Lung (tissue), 11 donors: ENCODE measurements at regions not wholly inside any gene's neighbourhood (a gene's known extent, or its start where the extent isn't known, plus 50 kb on each side); places are given as distances from the start of the nearest gene placed in this dataset.

Experiments
- ATAC-seq: fragments of 200-7000 bp; cut with Tn5 transposase; one replicate; pipeline ENCODE4 v1.9.1; 2020; ENCODE audit warnings: moderate number of reproducible peaks; ENCODE audit not compliant: insufficient read depth, low FRiP score
- DNase-seq, 3 donors: peaks; one replicate each; pipeline ENCODE4 v3.0.0-alpha.2; 2013 to 2017
- H3K27ac ChIP-seq, 2 donors: one replicate each; pipeline ENCODE4 v1.5.1; 2013; ENCODE audit warnings: mild to moderate bottlenecking in 2 of 2, moderate library complexity in 2 of 2, control low read depth in 1 of 2, inconsistent platforms in 1 of 2, low read depth in 1 of 2, low read length in 1 of 2
- H3K27me3 ChIP-seq, 3 donors: one replicate each; pipeline ENCODE4 v1.5.1; 2013; ENCODE audit warnings: low read length in 2 of 3; ENCODE audit not compliant: control insufficient read depth in 3 of 3, insufficient read depth in 3 of 3
- H3K36me3 ChIP-seq, 4 donors: one replicate each; pipeline ENCODE4 v1.5.1; 2013; ENCODE audit warnings: low read length in 4 of 4, mild to moderate bottlenecking in 1 of 4, moderate library complexity in 1 of 4; ENCODE audit not compliant: control insufficient read depth in 4 of 4, insufficient read depth in 4 of 4
- H3K4me1 ChIP-seq, 5 donors: one replicate each; pipeline ENCODE4 v1.5.1; 2013; ENCODE audit warnings: low read length in 5 of 5, mild to moderate bottlenecking in 2 of 5, moderate library complexity in 1 of 5; ENCODE audit not compliant: control insufficient read depth in 5 of 5, insufficient read depth in 5 of 5
- H3K4me3 ChIP-seq: one replicate; pipeline ENCODE4 v1.5.1; 2013; ENCODE audit warnings: mild to moderate bottlenecking, control low read depth, moderate library complexity
- H3K9ac ChIP-seq, 2 donors: one replicate each; pipeline ENCODE4 v1.5.1; 2013; ENCODE audit warnings: low read length in 2 of 2, control low read depth in 1 of 2; ENCODE audit not compliant: insufficient read depth in 1 of 2
- H3K9me3 ChIP-seq, 4 donors: one replicate each; pipeline ENCODE4 v1.5.1; 2013; ENCODE audit warnings: low read length in 3 of 4, mild to moderate bottlenecking in 1 of 4, moderate library complexity in 1 of 4; ENCODE audit not compliant: control insufficient read depth in 4 of 4, insufficient read depth in 3 of 4
- WGBS, 2 donors: extraction: QIAGEN DNeasy Blood & Tissue Kit; methylation state at CpG; one replicate each; pipeline ENCODE4 v1.1.7; 2013; 5-methylcytosine and 5-hydroxymethylcytosine counted together
- TF ChIP-seq, protein P1 (sequence below): IDR thresholded peaks from 2 replicates; pipeline ENCODE4 v1.5.1; 2012; ENCODE audit warnings: mild to moderate bottlenecking; ENCODE audit errors: control extremely low read depth, extremely low read depth
- donor health status: control.
- donor health status: control.
- donor health status: Bipolar disorder and iron deficiency.
- donor health status: healthy.
- donor health status: DM: yes; HTN: yes; CAD: no.

DNA sequence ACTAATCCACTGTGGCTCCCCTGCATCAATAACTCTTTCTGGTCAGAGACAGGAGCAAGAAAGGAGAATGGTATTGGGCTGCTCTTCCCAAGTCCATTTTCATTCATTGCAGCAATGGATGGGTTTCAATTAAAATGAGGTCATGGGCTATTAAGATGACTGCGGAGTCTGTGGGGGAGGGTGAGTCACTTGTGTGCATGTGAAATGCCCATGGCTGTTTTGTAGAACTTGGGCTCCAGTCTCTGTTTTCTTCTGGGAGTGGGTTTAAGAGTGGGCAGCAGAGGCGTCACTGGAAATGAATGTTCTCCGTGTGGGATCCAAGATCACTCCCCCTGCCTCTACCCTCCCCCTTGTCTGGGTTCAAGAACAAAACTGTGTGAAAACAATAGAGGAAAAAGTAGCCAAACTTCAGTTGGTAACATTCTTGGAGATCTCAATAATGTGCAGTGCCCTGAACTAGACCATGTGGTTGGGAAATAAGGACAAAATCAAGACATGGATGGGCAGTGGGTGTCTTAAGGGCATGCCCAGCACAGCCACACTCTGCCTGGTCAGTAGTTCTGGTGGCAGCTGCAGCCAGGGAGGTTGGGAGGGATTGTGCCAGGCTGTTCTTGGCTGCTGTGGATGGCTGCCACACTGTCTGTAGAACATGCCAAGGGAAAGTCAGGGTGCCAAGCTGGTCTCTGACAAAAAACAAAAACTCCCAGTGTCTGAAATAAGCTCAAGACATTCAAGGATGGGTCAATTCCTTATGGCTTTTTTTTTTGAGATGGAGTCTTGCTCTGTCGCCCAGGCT is 68.2 kb upstream of the CXCR4 start:
- Histone ChIP-seq H3K9me3 (peaks cover 0 to 3% (median 0%) of the 10 kb centered on the region in 4 donors), H3K9ac (no peak overlapping the region), H3K36me3 (no peaks in the 10 kb centered on the region), H3K27ac (no peak overlapping the region), H3K4me3 (no peak overlapping the region), H3K27me3 (no peaks in the 10 kb centered on the region), H3K4me1 (no peaks in the 10 kb centered on the region)
- DNase-seq = no peak
- no peak for ATAC-seq
- TF ChIP-seq, protein P1, sequence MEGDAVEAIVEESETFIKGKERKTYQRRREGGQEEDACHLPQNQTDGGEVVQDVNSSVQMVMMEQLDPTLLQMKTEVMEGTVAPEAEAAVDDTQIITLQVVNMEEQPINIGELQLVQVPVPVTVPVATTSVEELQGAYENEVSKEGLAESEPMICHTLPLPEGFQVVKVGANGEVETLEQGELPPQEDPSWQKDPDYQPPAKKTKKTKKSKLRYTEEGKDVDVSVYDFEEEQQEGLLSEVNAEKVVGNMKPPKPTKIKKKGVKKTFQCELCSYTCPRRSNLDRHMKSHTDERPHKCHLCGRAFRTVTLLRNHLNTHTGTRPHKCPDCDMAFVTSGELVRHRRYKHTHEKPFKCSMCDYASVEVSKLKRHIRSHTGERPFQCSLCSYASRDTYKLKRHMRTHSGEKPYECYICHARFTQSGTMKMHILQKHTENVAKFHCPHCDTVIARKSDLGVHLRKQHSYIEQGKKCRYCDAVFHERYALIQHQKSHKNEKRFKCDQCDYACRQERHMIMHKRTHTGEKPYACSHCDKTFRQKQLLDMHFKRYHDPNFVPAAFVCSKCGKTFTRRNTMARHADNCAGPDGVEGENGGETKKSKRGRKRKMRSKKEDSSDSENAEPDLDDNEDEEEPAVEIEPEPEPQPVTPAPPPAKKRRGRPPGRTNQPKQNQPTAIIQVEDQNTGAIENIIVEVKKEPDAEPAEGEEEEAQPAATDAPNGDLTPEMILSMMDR = no peak
- 94 to 99% methylated on average over 4 of the region's 4 CpGs for WGBS, 2 donors

DNA sequence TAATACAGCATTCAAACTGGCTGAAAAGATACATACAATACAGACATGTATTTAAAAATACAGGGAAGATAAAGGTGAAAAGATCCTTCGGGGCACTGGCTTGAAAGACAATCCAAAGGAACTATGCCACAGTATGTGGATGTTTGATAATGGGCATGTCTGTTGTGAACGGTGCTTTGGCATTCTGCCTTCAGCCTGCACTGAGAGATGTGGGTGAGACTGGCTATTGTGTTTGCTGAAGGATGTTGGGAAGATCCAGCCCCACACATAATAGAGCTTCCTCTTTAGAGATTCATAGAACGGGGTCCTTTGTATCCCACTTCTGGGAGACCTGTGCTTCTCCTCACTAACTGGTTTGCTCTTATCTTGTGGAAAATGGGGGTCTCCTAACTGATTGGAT is 65.1 kb upstream of the CXCR4 start:
- H3K27me3 ChIP-seq = no peaks in the 10 kb centered on the region
- H3K4me3 ChIP-seq = no peak overlapping the region
- H3K9me3 ChIP-seq = peaks cover 0 to 9% (median 0%) of the 10 kb centered on the region in 4 donors
- H3K36me3 ChIP-seq = no peaks in the 10 kb centered on the region
- 37 to 41% methylated on average over 3 of the region's 3 CpGs for WGBS, 2 donors
- H3K27ac ChIP-seq = no peak overlapping the region
- ATAC-seq (no peak), DNase-seq (no peak)
- H3K9ac ChIP-seq = no peak overlapping the region
- no peaks in the 10 kb centered on the region for H3K4me1 ChIP-seq
- TF ChIP-seq, protein P1 = no peak

DNA sequence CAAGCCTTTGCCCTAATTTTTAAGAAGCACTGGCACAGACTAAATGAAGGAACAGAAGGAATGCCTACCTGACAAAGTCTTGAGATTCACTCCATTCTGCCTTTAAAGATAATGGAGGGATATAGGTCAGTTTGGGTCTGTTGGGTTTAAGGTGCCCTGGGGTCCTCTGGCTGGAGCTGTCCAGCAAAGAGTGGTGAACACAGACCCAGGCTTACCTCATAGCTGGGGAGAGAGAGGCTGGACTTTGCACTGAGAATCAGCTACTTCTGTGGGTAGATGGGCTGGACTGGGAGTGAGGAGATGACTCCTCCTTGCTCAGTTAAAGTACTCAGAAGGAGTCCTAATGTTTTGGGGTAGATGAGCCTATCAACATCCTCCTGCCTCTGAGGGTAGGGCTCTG is 64.4 kb upstream of the CXCR4 start:
- no peak for ATAC-seq
- DNase-seq = no peak
- H3K4me3 ChIP-seq = no peak overlapping the region
- no peaks in the 10 kb centered on the region for H3K27me3 ChIP-seq
- H3K4me1 ChIP-seq = no peaks in the 10 kb centered on the region
- H3K27ac ChIP-seq = no peak overlapping the region
- no peaks in the 10 kb centered on the region for H3K36me3 ChIP-seq
- peaks cover 0 to 9% (median 0%) of the 10 kb centered on the region in 4 donors for H3K9me3 ChIP-seq
- no peak overlapping the region for H3K9ac ChIP-seq
- TF ChIP-seq, protein P1 = no peak

GRCh38 chr2:136179602-136179975 is 61.6 kb upstream of the CXCR4 start:
- Histone ChIP-seq H3K4me1 (no peaks in the 10 kb centered on the region), H3K9ac (no peak overlapping the region), H3K27ac (no peak overlapping the region), H3K4me3 (no peak overlapping the region), H3K27me3 (no peaks in the 10 kb centered on the region), H3K9me3 (peaks cover 0 to 7% (median 0%) of the 10 kb centered on the region in 4 donors), H3K36me3 (no peaks in the 10 kb centered on the region)
- TF ChIP-seq, protein P1 = no peak
- DNase-seq (no peak), ATAC-seq (no peak)
